ENCODE measurements at regions not wholly inside any gene's neighbourhood (a gene's known extent, or its start where the extent isn't known, plus 50 kb on each side); places are given as distances from the start of the nearest gene placed in this dataset.

DNA sequence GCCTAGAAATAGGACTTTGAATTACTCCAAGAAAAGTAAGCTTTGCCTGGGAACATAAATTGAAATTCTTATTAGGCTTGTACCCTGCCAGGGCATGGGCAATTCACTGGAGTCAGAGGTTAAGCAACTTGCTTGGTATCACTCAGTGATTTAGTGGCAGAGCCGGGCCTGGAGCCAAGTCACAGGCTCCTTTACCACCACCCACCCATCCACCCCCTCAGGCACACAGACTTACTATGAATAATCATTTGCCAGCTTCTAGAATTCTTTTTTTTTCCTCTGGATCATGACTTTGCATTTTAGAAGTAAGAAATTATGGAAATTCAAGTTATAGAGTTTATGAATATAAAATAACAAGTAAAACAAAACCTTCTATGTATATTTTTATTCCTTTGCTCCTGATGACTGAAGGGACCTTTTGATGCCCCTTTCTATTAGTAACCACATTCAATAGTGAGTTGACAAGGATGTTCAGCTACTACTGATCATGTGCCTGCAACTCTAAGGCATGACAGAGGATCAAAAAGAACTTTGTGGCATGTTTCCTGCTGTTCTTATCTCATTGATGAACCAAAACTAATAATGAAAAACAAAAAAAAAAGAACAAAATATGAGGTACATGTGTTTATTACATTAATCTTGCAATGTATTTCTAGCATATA, 614.7 kb downstream of the TLR4 start:
- no peak for DNase-seq

DNA sequence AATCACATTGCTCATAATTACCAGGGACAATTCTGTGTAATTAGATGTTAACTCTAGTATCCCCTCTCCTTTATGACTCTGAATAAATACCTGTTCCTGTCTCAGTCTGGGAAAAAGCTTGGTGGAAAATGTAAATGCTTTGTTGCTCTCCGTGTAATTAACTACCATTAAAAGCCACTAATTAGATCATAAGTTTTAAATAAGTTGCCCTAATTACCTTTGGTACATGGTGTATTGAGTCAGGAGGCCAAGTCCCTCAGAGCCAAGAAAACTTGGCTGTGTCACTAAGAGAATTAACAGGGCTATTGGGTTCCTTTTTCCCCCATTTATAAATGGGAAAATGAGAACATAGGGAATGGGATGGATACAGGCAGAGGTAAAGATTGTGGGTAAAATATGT, 617.6 kb downstream of the TLR4 start:
- DNase-seq = no peak

DNA sequence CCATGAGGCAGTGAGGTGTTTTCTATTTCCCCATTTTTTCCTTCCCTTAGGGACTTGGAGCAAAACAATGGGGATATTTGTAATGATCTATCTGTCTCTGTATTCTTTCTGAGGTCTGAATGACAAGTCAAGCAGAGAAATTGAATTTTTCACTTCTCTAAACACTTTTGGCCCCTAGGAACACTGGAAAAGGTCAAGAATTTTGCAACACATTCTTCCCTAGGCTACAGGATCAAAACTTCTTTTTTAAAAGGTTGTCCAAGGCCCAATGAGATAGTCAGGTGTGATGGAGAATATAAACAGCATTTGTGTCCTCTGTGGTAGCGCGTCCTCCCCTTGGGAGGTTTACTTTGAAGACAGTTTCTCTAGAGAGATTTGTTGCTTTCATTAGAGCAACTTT, 620.5 kb downstream of the TLR4 start:
- no peak for DNase-seq

DNA sequence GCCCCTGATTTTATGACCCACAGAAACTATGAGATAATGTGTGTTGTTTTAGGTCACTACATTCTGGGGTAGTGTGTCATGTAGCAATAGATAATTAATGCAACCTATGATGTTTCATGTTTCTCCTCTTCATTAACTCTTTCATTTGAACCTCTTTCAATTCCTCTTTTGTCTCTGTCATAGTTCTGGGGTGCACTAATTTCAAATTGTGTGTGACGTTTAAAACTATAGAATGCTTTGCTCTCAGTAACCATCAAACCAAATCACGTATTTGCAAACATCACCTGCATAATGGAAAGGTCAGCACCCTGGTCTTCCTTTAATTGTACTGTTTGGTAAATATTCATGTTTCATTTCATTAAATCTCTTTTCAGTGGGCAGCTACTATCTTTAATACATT, 621.6 kb downstream of the TLR4 start:
- DNase-seq = no peak

- no peak for DNase-seq
Measured at GRCh38 chr9:118326326-118326725, 622.1 kb downstream of the TLR4 start.

GRCh38 chr9:118330191-118330986, 626.2 kb downstream of the TLR4 start:
- no peak for DNase-seq

DNA sequence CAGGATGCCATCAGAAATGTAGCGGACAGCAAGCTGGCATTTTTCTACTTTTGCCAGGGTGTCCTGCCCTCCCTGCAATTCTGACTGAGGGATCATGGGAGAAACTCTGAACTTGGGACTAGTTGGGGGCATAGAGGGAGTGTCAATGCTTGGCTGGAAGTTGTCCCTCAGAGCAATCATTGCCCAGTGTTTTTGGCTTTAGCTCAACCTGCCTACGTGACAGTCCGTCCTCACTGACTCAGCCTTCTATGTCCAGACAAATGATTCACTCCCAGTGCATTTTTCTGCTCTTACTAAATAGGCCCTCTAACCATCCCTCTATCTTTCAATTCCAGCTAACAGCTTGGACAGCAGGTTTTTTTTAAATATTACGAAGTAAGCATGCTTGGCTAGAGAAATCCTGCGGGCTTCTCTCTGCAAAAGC, 627.4 kb downstream of the TLR4 start:
- no peak for DNase-seq

DNA sequence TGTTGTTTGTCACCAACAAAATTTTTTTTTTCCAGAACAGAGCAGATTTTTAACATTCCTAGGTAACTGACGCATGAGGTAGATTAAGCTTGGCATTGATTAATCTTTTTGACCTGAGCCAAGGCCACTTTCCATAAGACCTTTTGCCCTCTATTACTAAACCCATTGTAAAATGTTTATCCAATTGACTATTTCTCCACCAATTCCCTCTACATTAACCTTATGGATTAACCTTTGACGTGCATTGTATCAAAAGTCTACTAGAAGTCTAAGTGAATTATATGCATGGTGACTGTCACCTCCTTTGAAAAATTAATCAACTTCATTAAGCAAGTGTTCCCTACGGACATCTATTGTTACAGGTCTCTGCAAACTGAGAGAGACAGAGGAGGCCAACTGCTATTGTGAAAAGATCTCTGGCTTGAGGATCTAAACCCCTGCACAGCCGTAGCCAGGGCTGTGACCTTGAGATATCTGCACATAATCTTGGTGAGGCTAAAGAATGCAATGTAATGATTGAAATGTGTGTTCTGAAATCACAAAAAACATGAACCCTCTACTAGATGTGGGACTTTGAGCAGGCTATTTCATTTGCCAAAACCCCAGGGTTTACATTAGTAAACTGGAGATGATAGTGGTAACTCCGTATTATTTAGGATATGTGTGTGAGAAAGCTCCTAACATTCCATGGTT, 632.2 kb downstream of the TLR4 start:
- no peak for DNase-seq

DNA sequence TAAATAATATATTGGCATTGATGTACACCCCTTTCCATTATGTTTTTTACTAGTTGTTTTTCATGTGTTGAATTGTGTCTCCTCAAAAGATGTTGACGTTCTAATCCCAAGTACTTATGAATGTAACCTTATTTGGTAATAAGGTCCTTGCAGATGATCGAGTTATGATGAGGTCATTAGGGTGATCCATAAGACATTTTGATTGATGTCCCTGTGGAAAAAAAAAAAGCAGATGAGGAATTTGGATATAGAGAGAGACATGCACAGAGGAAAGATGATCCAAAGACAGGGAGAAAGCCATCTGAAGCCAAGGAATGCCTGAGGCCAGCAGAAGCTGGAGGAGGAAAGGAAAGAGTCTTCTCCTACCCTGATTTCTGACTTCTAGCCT, 632.7 kb downstream of the TLR4 start:
- DNase-seq = no peak

- DNase-seq = no peak
Measured at GRCh38 chr9:118360036-118360435, 655.8 kb downstream of the TLR4 start.

GRCh38 chr9:118362123-118362522, 657.9 kb downstream of the TLR4 start:
- no peak for DNase-seq

DNA sequence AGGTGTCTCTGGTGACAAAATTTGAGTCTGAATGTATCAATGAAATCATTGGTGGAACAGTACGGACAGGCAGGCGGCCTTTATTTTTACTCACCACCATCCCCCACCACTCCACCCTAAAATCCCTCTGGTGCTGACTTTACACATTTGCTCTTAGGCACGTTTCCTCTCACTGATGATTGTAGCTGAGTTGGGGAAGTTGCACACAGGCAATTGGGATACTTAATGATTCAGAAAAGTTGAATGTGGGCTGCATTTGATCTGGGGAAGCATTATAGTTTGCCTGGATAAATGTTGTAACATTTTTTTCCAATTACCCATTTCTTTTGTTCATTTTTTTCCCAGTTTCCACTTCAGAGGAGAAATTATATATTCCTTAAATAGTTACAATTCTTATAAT, 658.4 kb downstream of the TLR4 start:
- DNase-seq = no peak

DNA sequence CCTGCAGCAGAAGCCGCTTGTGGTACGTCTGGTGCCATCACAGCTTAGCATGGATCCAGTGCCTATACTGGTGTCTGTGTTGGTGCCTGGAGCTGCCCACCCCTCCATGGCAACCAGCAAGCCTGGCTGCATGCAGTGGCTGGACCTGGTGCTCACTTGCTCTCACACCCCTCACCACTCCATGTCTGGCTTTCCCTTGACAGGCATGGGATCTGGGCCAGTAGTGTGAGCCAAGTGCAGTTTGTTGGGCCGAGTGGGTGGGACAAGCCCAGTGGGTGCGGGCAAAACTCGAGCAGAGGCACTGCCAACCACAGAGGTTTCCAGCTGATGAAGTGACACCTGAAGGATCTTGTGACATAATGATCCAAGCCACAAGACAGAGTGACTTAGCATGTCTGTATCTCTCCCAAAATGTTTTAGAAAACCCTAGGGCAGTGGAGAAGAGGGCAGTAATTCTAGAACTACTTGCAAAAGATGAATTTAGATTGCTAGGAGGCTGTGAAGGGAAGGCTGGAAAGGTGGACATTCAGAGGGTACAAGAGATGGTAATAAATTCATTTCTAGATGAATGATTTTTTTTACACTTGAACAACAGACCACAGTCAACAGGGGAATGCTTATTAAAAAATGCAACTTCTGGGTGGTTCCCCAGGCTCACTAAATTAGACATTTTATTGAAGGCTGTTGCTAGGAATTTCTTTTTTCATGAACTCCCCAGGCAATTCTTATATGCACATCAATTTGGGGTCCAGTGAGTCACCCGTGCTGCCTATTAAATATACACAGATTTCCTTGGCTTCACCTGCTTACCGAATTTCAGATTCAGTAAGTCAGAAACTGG, 660.3 kb downstream of the TLR4 start:
- DNase-seq = no peak

DNA sequence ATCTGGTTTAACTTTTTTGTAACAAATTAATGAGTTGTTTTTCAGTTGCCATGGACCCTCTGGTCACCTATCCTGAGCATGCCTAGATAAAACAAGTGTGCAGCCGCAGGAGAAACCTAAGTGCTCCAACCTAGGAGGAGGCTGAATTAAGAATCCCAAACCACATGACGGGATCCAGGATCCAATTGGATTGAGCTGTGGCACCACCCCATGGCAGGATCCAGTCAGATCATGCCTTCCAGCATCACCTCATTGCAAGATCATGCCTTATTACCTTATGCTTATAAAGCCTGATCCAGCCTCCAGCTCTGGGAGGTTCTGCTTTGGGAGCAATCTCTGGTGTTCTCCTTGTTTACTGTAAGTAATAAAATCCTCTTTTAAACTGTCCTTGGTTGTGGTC, 662.0 kb downstream of the TLR4 start:
- DNase-seq = no peak

DNA sequence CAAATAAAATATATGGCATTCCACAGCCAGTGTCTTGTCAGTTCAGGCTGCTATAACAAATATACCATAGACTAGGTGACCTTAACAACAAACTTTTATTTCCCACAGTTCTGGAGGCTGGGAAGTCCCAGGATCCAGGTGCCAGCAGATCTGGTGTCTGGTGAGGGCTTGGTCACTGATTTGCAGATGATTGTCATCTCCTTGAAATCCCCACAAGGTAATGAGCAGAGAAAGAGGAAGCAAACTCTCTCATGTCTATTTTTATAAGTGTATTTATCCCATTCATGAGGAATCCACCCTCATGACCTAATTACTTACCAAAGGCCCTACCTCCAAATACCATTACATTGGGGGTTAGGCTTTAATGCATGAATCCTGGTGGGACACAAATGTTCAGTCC, 663.2 kb downstream of the TLR4 start:
- no peak for DNase-seq

- DNase-seq = no peak
Measured at GRCh38 chr9:118384531-118385100, 680.4 kb downstream of the TLR4 start.

DNA sequence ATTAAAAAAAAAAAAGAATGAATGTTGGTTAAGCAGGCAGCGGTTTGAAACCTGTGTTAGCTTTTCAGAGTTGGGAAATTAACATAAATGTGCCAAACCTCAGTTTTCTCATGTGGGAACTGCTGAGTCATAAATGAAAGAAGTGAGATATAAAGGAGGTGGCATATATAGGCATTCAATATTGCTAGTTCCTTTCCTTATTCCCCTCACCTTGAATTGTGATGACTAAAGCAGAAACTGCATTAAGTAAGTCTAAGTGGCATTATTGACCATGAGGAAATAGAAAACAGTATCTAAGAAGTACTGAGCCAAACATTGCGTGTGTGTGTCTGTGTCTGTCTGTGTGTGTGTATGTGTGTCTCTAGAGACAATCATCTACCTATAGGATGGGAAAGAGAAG, 691.2 kb downstream of the TLR4 start:
- no peak for DNase-seq

DNA sequence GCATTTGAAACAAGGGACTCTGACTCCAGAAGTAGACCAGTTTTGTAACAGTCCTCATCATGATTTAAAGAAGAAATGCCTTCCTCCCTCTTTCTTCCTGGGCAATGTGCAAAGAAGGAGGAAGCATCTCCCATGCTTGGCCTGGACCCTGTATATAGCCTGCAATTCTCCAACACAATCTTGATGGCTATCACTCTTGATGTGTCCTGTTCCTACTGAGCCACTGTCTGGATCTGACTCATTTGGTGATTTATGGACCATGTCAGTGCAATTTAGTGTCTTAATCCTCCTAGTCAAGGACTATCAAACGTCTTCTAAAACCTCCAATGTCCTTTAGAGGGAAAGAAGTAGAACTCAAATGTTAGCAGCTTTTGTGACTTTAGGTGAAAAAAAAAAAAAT, 697.3 kb downstream of the TLR4 start:
- DNase-seq = no peak

DNA sequence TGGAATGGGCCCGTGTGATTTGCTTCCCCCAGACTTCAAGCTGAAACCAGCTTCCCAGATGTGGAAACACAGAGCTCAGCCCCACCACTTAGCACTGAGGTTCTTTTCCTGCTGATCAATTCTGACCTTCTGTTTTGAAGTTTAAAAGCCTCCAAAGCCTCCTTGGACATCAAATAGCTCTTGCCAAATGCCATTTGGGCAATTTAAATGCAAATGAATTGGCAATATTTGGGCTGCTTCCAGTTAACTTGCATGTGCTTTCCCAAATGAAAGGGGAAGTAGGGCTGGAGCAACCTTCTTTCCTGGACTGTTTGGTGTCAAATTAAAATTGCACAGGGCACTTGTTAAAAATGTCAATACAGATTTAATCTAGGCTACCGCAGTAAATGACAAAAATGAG, 710.5 kb downstream of the TLR4 start:
- DNase-seq = no peak

DNA sequence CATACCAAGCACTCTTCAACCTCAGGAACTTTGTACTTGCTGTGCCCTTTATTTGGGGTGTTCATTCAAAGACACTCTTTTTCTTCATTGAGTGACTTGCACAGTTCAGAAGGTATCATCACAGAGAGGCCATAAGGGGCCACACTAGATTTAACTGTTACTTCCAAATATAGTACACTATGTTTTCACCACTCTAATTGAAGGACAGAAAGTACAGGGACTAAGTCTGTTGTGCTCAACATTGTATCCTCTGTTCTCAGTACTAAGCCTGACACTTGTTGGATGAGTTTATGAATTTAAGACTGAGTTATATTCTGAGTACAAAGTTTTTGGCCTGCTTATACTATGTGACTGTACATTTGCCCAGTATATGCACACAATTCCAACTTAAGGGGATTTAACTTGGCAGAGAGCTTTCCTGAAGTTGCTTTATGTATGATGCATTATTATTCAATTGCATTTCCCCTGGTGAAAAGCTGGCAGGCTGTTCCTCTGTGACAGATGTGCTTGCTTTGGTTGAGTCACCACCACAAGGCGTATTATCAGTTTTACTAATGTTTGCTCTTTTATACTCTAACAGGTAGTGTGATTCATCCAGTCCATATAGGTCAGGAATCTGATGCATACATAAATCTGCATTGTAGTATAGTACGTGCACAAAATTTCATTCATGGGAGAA, 714.8 kb downstream of the TLR4 start:
- DNase-seq = no peak

DNA sequence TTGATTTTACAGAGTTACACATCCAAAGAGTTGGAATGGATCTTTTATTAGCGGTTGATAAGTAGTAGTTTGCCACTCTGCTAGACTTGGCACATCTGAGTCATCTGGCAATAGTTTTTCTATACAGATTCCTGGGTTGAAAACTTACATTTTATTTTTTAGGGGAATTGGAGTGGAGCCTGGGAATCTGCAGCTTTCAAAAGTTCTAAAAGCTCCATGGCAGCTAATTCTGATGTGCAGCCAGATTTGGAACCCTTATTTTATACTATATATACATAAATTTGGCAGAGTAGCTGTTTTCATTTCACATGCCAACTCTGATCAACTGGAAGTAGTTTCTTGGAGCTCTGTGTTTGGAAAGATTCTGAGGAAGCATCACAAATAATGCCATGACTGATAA, 715.5 kb downstream of the TLR4 start:
- no peak for DNase-seq

DNA sequence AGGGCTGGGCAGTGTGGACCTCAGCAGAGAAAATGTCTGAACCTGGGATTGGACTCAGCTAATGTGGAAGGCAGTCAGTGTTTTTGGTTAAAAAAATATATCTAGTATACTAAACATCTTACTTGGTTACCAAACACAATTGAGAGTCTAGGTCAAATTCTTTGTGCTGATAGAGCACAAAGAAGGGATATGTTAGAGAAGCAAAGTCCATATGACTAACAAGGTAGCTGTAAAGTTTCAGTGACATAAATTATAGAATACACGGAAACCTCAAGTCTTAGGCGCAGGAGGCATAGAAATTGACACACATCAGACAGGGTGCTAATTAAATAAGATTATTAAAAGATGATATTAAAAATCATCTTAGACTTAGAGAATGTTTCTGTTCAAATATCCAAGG, 718.3 kb downstream of the TLR4 start:
- DNase-seq = no peak

All from activated CD8-positive, alpha-beta memory T cell treated with anti-CD3 and anti-CD28 coated beads for 24 hours (primary cell).